ENCODE measurements at regions not wholly inside any gene's neighbourhood (a gene's known extent, or its start where the extent isn't known, plus 50 kb on each side); places are given as distances from the start of the nearest gene placed in this dataset.

- intact Hi-C loops (cut with DNase I, micrococcal nuclease), result no loop called here
- Histone ChIP-seq H3K4me3 (no peak overlapping the region), H3K4me1 (ENCODE audit: low read depth) (no peaks in the 10 kb centered on the region), H3K36me3 (ENCODE audit: low read depth) (no peaks in the 10 kb centered on the region), H3K9me3 (no peaks in the 10 kb centered on the region)
- ATAC-seq (no peak), DNase-seq (no peak)
- TF ChIP-seq CTCF (IDR thresholded peaks at IDR 0.05), result no peak
These were observed 287.6 kb downstream of the BCHE start for GRCh38 chr3:165549665-165550064.

GRCh38 chr3:165549037-165549436, 288.2 kb downstream of the BCHE start:
- no peak for TF ChIP-seq CTCF (IDR thresholded peaks at IDR 0.05)
- no peaks in the 10 kb centered on the region for H3K4me1 ChIP-seq (ENCODE audit: low read depth)
- no peaks in the 10 kb centered on the region for H3K36me3 ChIP-seq (ENCODE audit: low read depth)
- ATAC-seq (no peak), DNase-seq (no peak)
- H3K9me3 ChIP-seq, result no peaks in the 10 kb centered on the region
- intact Hi-C loops (cut with DNase I, micrococcal nuclease), result no loop called here
- no peak overlapping the region for H3K4me3 ChIP-seq

- DNase-seq, result no peak
- H3K4me3 ChIP-seq, result no peak overlapping the region
- no peak for ATAC-seq
- H3K4me1 ChIP-seq (ENCODE audit: low read depth), result no peaks in the 10 kb centered on the region
- no peaks in the 10 kb centered on the region for H3K9me3 ChIP-seq
- no peak for TF ChIP-seq CTCF (IDR thresholded peaks at IDR 0.05)
- intact Hi-C loops (cut with DNase I, micrococcal nuclease), result no loop called here
- no peaks in the 10 kb centered on the region for H3K36me3 ChIP-seq (ENCODE audit: low read depth)
These were observed 292.2 kb downstream of the BCHE start for GRCh38 chr3:165545059-165545458.

- no peak overlapping the region for H3K4me3 ChIP-seq
- no peak for ATAC-seq
- intact Hi-C loops (cut with DNase I, micrococcal nuclease), result no loop called here
- no peak for TF ChIP-seq CTCF (IDR thresholded peaks at IDR 0.05)
- DNase-seq, result no peak
- H3K4me1 ChIP-seq (ENCODE audit: low read depth), result no peaks in the 10 kb centered on the region
- H3K9me3 ChIP-seq, result no peaks in the 10 kb centered on the region
- no peaks in the 10 kb centered on the region for H3K36me3 ChIP-seq (ENCODE audit: low read depth)
These were observed 292.8 kb downstream of the BCHE start for GRCh38 chr3:165544432-165544831.

- Histone ChIP-seq H3K36me3 (ENCODE audit: low read depth) (no peaks in the 10 kb centered on the region), H3K4me3 (no peak overlapping the region), H3K4me1 (ENCODE audit: low read depth) (no peaks in the 10 kb centered on the region), H3K9me3 (no peaks in the 10 kb centered on the region)
- TF ChIP-seq CTCF (IDR thresholded peaks at IDR 0.05), result no peak
- no peak for ATAC-seq
- no peak for DNase-seq
- intact Hi-C loops (cut with DNase I, micrococcal nuclease), result no loop called here
These were observed 299.1 kb downstream of the BCHE start for GRCh38 chr3:165538166-165538565.

- ATAC-seq (no peak), DNase-seq (no peak)
- Histone ChIP-seq H3K36me3 (ENCODE audit: low read depth) (no peaks in the 10 kb centered on the region), H3K9me3 (no peaks in the 10 kb centered on the region), H3K4me3 (no peak overlapping the region), H3K4me1 (ENCODE audit: low read depth) (no peaks in the 10 kb centered on the region)
- intact Hi-C loops (cut with DNase I, micrococcal nuclease), result no loop called here
- TF ChIP-seq CTCF (IDR thresholded peaks at IDR 0.05), result no peak
These were observed 304.4 kb downstream of the BCHE start for GRCh38 chr3:165532851-165533250.
